Stimulated activated CD4-positive, alpha-beta T cell treated with anti-CD3 and anti-CD28 coated beads, TNF-alpha, amount 100 ng/mL, for 4 hours (primary cell): ENCODE measurements at regions not wholly inside any gene's neighbourhood (a gene's known extent, or its start where the extent isn't known, plus 50 kb on each side); places are given as distances from the start of the nearest gene placed in this dataset.
A peak's percentile ranks its signal among the peaks of the same experiment; 100 is the strongest.
"Not testable (repeated sequence)": the region's sequence is repeated elsewhere in the genome, so short reads cannot be mapped to it uniquely, and the experiment has no call there.

Experiments used
- DNase-seq, 3 experiments: peaks; one replicate each; pipeline ENCODE4 v3.0.0-alpha.2; 2020; ENCODE audit warnings: low read depth in 3 of 3

- no peak for DNase-seq
These were observed 172.6 kb downstream of the GOLGA6L6 start for GRCh38 chr15:20368974-20369373.

DNA sequence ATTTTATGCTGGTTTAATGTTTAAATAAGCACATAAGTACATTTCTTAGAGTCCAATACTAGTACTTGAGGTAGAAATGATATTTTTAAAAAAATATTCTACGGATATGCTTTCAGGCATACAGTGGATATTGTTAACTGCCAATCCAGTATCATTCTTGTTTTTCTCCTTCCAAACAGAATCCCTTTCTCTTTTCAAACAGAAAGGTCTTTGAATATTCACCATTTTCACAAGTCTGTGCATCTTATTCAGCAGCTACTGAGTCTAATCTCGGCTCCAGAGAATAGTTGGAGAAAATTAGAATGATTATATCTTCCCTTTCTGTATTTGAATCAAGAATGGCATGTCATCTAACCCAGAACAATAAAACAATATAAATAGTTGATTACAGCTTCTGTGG is 174.5 kb downstream of the GOLGA6L6 start:
- DNase-seq: no peak

DNA sequence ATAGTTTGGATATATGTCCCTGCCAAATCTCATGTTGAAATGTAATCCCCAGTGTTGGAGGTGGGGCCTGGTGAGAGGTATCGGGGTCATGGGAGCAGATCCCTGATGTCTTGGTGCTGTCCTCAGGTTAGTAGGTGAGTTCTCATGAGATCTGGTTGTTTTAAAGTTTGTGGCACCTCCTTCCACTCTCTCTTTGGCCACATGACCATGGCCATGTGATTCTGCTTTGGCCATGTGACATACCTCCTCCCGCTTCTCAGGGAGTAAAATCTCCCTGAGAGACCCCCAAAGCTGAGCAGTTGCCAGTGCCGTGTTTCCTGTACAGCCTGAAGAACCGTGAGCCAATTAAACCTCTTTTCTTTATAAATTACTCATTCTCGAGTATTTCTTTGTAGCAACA is 178.0 kb downstream of the GOLGA6L6 start:
- not testable (repeated sequence) for DNase-seq

DNA sequence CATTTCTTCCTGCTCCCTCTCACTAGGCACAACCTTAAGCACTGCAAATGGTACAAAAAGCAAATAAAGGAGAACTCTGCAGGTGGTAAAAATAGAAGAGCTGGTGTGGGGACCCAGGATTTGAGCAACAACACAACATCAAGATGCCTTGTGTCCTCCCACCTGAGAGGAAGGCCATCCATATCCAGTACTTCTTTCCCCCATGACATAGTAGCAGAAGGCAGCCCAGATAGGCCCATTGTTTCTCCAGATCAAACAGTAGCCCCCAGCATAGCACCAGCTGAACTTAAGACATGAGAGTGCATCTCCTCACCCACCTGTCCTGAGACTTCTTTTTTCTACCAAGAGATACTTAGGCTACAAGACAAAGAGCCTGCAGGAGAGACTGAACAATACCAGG is 180.5 kb downstream of the GOLGA6L6 start:
- DNase-seq: no peak

DNA sequence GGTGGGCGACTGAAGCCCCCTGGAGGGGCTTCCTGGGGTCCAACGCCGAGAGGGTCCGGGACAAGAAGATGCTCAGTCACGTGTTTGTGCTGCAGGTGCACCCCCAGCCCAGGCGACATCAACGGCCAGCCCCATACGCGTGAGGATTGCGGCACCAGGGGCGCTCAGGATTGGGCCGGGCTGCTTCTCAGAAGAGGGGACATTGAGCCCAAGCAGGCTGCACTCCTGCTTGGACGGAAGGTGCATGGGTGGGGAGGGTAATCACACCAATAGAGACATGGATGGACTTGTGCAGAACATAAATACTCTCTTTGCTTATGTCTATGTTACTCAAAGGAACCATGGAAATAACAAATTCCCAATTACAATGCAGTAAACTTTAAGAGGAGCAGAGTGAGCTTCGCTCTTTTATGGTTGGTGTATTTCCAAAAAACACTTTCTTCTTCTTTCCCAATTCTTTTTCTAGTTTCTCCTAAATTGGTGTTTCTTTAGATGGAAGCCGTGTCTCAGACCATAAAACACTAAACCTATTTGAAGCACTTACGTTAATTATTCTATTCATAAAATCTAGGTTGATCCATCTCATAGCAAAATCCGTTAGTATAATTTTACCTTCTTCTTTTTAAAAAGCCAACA is 182.7 kb downstream of the GOLGA6L6 start:
- DNase-seq: no peak

- DNase-seq: no peak
These were observed 183.4 kb downstream of the GOLGA6L6 start for GRCh38 chr15:20358066-20358778.

DNA sequence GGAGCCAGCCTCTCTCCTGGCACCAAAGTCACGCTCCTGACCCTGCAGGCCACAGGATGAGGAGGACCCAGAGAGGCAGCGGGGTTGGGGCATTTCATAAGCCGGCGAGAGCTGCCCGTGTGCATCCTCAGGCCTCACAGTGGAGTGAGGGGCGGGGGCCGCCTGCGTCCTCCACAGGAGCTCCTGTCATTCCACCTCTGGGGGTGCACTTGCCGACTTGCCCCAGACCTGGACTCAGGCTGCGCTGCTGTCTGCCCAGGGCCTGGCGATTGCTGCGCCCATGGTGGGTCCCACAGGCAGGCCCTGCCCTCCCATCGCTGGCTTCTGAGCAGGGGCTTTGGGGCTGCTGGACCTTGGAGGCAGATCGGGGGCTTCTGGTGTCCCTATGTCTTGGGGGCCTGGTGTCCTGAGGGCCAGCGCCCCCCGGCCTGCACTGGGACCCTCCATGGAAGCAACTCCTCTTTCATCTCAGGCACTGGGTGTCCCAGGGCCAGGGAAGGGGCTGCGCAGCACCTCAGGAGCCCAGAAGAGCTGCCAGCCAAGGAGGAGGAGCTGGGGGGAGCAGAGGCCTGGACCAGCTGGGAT is 184.0 kb downstream of the GOLGA6L6 start:
- DNase-seq: no peak

GRCh38 chr15:20356911-20357480 is 184.6 kb downstream of the GOLGA6L6 start:
- no peak for DNase-seq

DNA sequence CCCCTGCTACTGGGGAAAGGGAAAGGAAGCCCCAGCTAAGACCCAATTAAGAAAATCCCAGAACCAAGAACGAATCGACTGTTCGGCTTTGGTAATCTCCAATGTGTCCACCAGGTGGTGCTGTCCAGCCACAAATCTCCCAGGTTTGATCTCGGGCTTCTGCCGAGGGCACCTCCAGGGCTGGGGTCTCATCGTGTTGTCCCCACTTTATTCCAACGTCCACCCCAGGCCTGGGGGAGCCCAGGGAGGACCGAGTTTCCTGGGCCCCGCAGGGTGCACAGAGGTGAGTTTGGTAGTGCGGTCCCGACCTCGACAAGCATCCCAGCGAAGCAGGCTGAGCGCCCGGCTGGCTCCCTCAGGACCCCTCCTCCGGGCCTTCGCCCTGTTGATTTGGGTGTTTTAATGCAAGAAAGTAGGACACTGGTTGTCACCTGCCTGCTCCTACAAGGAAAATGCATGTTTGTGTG is 185.1 kb downstream of the GOLGA6L6 start:
- peak; percentile 78 to 89 (median 80) for DNase-seq

- DNase-seq: no peak
These were observed 186.2 kb downstream of the GOLGA6L6 start for GRCh38 chr15:20355256-20355868.

DNA sequence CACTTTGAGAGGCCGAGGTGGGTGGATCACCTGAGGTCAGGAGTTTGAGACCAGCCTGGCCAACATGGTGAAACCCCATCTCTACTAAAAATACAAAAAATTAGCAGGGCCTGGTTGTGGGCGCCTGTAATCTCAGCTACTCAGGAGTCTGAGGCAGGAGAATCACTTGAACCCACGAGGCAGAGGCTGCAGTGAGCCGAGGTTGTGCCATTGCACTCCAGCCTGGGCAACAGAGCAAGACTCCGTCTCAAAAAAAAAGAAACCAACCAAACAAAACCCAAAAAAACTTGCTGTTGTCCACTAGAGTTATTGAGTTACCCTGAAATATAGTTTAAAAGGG is 186.7 kb downstream of the GOLGA6L6 start:
- DNase-seq: not testable (repeated sequence)

DNA sequence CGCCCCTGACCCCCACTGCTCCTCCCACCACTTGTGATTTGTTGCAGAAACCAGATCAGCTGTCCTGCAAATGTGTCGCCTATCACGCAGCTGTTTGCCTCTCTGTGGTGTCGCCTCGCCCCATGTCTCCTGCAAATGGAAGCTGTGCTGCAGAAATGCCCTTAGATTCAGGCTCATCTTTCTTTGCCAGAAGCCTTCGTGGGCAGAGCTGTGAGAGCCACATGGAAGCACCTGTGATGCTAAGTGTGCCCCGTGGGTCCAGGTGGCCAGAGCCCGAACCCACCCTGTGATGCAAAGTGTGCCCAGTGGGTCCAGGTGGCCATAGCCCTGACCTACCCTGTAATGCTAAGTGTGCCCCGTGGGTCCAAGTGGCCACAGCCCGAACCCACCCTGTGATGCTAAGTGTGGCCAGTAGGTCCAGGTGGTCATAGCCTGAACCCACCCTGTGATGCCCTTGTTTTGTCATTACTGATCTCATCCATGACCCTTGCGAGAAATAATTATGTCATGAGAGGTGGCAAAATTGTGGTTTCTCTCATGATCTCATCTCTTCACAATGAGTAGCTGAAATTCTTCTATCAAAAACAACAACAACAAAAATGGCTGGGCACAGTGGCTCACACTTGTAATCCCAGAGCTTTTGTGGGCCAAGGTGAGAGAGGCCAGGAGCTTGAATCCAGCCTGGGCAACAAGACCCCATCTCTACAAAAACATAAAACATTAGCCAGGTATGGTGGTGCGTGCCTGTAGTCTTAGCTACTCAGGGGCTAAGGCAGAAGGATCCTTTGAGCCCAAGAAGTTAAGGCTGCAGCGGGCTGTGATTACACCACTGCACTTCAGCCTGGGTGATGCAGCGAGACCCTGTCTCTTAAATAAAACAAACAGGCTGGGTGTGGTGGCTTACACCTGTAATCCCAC is 187.4 kb downstream of the GOLGA6L6 start:
- DNase-seq: no peak

DNA sequence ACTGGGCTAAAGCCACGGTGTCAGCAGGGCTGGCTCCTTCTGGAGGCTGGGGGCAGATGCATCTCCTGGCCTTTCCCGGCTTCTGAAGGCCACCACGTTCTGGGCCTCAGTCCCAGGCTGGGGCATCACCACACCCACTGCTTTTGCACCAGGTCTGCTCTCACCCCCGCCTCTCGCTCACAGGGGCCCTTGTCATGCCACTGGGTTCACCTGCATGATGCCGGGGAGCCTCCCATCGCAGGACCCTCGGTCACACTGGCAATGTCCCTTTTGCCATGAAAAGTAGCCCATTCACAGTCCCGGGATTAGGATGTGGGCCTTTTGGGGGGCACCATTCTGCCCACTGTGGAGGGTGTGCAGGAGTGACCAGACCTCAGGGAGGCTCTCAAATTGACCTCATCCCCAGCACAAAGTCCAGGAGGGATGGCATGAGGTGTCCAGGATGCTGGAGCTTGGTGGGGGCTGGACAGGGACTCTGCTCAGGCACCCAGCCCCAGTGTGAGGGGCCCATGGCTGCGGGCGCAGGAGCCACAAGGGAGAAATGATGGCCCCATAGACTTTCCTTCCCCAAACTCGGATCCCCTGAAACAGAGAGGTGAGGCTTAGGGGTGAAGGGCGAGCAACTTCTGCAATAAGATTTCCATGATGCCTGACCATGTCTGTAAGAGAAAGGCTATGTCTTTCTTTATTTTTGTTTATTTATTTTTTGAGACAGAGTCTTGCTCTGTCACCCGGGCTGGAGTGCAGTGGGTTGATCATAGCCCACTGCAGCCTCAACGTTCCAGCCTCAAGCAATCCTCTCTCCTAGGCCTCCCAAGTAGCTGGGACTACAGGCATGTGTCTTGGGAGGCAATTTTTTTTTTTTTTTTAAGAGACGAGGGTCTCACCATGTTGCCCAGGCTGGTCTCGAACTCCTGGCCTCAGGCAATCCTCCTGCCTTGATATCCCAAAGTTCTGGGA is 189.1 kb downstream of the GOLGA6L6 start:
- no peak for DNase-seq

DNA sequence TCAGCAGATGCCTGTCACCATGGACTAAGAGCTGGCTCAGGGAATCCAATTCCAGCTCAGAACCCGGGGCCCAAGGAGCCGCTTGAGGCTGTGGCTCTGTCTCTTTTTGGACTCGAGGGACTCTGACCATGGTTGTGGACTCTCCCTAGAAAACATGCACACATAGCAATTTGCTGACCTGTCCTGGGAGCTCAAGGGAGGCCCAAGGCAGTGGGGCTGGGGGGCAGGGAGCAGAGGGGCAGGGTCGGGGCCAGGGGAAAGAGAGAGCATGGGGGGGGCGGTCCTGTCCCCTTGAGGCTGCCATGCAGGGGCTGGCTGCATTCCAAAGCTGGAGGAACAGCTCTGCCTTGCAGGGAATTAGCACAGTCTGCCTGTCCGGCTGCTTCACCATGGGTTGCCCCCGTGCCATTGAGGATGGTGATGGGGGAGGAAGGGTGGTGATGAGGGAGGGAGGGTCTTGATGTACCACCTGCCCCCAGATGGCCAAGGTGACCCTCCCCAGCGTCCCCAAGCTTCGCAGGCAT is 190.1 kb downstream of the GOLGA6L6 start:
- no peak for DNase-seq

DNA sequence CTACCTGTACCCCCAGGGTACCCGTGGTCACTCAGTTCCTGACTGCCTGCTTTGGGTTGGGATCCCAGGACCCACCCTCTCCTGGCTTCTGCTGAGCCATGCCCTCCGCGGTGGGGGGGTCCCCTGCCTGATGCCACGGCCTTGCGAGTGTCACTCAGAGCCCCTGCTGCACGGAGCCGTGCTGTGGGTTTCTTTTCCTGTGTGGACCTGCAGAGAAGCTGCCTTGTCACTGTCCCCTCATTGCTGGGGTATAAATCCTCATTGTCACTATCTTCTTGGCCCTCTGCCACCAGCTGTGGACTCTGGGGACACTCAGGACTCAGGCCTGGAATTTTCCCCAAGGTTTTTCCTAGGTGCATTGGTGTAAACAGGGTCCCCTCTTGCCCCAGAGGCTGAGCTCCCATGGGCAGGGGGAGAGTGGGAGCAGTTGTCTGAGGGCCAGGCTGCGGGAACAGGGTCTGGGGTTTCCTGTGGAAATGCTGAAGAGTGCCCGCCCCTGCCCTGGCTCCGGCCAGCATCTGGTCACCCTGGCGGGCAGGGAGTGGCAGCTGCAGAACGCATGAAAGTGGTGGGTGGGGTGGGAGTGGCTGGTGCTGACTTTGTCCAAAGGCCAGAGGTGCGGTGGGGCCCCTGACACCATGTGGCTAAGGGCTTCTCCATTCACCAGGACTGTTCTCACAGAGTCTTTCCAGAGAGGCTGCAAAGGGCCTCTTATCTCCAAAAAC is 191.7 kb downstream of the GOLGA6L6 start:
- DNase-seq: no peak

DNA sequence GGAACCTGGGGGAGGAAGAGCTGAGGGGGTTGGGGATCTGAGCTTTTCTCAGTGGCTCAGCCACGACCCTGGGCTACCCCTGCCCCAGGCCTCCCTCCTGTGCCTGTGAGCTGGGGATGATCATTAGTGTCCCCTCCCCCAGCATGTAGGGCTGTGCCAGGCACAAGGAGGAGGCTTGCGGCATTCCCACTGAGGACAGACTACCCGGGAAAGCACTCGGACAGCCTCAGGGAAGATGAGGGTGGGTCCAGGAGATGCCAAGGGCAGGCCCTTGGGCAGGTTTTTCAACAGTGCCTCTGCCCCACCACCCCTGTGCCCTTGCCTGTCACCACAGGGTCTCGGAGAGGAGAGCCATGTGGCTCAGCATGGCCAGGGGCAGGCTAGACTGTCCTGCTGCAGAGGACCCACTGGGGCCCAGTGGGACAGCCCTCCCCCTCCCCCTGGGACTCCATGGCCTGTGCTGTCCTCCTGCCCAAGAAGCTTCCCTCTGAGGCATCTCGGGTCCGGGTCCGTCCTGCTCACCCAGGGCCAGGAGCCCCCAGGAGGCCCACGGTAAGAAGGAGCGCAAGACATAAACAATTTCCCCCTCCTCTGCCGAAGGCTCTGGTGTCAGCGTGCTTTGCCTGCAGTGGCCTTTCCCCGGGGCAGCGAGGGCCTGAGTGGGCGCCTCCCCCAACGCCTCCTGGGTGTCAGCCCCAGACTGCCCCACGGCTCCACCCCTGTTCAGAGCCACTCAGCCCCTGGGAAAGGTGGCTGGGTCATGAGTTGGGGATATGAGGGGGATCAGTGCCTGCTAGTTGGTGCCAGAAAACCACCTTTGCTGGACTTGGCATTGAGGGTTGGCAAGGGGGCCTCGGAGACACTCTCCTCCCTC is 192.5 kb downstream of the GOLGA6L6 start:
- no peak for DNase-seq

- DNase-seq: no peak
These were observed 193.2 kb downstream of the GOLGA6L6 start for GRCh38 chr15:20348291-20348899.
